Chondrocyte (in vitro differentiated cells): ENCODE measurements at regions not wholly inside any gene's neighbourhood (a gene's known extent, or its start where the extent isn't known, plus 50 kb on each side); places are given as distances from the start of the nearest gene placed in this dataset.

Experiments
- DNase-seq: peaks from one replicate; pipeline ENCODE4 v3.0.0; 2021; ENCODE audit warnings: mixed read lengths, low spot score
- H3K27ac Mint-ChIP-seq: one replicate; pipeline ENCODE4 v1.8.0; 2021; ENCODE audit warnings: mild to moderate bottlenecking, moderate library complexity, mixed read lengths; ENCODE audit not compliant: unreplicated experiment
- H3K27me3 Mint-ChIP-seq: 2 replicates; pipeline ENCODE4 v1.8.0; 2021; ENCODE audit warnings: low read depth, mixed read lengths
- H3K36me3 Mint-ChIP-seq: 2 replicates; pipeline ENCODE4 v1.8.0; 2021; ENCODE audit warnings: low read depth, mixed read lengths
- H3K4me1 Mint-ChIP-seq: 2 replicates; pipeline ENCODE4 v1.8.0; 2021; ENCODE audit warnings: low read depth, mild to moderate bottlenecking, mixed read lengths
- H3K4me3 Mint-ChIP-seq: one replicate; pipeline ENCODE4 v1.8.0; 2021; ENCODE audit warnings: mild to moderate bottlenecking, moderate library complexity, mixed read lengths; ENCODE audit not compliant: unreplicated experiment
- H3K9me3 Mint-ChIP-seq: 2 replicates; pipeline ENCODE4 v1.8.0; 2021; ENCODE audit warnings: low read depth, mixed read lengths
- CTCF ChIP-seq: fragments of 200-600 bp; sonication (generic); IDR thresholded peaks from 2 replicates; pipeline ENCODE4 v1.5.0; 2021; ENCODE audit warnings: antibody characterized with exemption, mild to moderate bottlenecking, moderate library complexity

DNA sequence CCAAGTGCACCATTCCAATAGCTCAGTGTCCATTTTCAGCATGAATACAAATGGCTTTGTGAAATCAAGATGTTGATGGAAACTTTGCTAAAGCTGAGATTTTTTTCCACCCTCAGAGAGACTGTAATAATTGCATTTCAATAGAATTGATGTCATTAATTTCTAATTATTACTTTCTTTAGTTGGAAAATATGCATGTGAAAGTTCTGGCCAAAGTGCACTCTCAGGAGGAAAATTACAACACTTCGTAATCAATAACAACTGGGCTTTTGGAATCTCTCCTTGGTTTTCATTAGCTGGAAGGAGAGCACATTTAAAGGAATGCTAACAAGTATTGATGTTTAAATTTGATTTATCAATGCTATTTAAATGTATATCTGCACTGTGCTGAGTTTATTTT lies 529.5 kb upstream of the CDH8 start:
- no peak for DNase-seq
- Mint-ChIP-seq H3K36me3 (no peaks in the 10 kb centered on the region), H3K4me3 (no peak overlapping the region), H3K4me1 (no peaks in the 10 kb centered on the region), H3K9me3 (no peaks in the 10 kb centered on the region), H3K27ac (no peak overlapping the region), H3K27me3 (no peaks in the 10 kb centered on the region)
- TF ChIP-seq CTCF: no peak

GRCh38 chr16:62564291-62564690 lies 528.1 kb upstream of the CDH8 start:
- Mint-ChIP-seq H3K27ac (no peak overlapping the region), H3K4me1 (no peaks in the 10 kb centered on the region), H3K4me3 (no peak overlapping the region), H3K27me3 (no peaks in the 10 kb centered on the region), H3K9me3 (no peaks in the 10 kb centered on the region), H3K36me3 (no peaks in the 10 kb centered on the region)
- no peak for DNase-seq
- TF ChIP-seq CTCF: no peak

- Mint-ChIP-seq H3K36me3 (no peaks in the 10 kb centered on the region), H3K27me3 (no peaks in the 10 kb centered on the region), H3K4me3 (no peak overlapping the region), H3K27ac (no peak overlapping the region), H3K4me1 (no peaks in the 10 kb centered on the region), H3K9me3 (peaks cover 9% of the 10 kb centered on the region)
- DNase-seq: no peak
- TF ChIP-seq CTCF: no peak
Measured at GRCh38 chr16:62562121-62562520, 525.9 kb upstream of the CDH8 start.

- Mint-ChIP-seq H3K36me3 (no peaks in the 10 kb centered on the region), H3K27me3 (no peaks in the 10 kb centered on the region), H3K4me3 (no peak overlapping the region), H3K27ac (no peak overlapping the region), H3K4me1 (no peaks in the 10 kb centered on the region), H3K9me3 (peaks cover 16% of the 10 kb centered on the region)
- TF ChIP-seq CTCF: no peak
- no peak for DNase-seq
Measured at GRCh38 chr16:62549875-62550274, 513.6 kb upstream of the CDH8 start.

DNA sequence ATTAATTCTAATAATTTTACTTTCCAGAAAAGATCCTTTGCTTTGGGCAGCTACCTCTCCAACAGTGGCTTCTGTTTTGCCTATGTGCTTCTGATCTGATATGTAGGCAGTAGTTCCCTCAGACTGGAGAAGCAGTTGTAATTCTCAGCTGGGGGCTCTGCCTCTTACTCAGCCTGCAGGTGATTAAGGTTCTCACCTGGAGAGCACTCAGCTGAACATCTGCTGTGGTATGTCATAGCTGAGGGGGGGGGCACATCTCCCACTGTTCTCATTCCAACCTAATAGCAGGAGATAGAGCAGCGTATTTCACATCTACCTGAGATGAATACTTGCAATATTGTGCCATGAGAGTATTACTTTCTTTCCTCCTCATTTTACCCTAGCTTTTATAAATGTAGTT lies 511.9 kb upstream of the CDH8 start:
- Mint-ChIP-seq H3K4me3 (no peak overlapping the region), H3K36me3 (no peaks in the 10 kb centered on the region), H3K27ac (no peak overlapping the region), H3K27me3 (no peaks in the 10 kb centered on the region), H3K4me1 (no peaks in the 10 kb centered on the region), H3K9me3 (peaks cover 10% of the 10 kb centered on the region)
- DNase-seq: no peak
- no peak for TF ChIP-seq CTCF
